ENCODE measurements at regions not wholly inside any gene's neighbourhood (a gene's known extent, or its start where the extent isn't known, plus 50 kb on each side); places are given as distances from the start of the nearest gene placed in this dataset.
A peak's percentile ranks its signal among the peaks of the same experiment; 100 is the strongest.

GRCh38 chr3:14304101-14305045, 98.0 kb upstream of the SLC6A6 start:
- no peak overlapping the region for H3K4me3 ChIP-seq (ENCODE audit: low read depth, low read length)
- DNase-seq (ENCODE audit: low read depth), result no peak
- TF ChIP-seq, protein P1, sequence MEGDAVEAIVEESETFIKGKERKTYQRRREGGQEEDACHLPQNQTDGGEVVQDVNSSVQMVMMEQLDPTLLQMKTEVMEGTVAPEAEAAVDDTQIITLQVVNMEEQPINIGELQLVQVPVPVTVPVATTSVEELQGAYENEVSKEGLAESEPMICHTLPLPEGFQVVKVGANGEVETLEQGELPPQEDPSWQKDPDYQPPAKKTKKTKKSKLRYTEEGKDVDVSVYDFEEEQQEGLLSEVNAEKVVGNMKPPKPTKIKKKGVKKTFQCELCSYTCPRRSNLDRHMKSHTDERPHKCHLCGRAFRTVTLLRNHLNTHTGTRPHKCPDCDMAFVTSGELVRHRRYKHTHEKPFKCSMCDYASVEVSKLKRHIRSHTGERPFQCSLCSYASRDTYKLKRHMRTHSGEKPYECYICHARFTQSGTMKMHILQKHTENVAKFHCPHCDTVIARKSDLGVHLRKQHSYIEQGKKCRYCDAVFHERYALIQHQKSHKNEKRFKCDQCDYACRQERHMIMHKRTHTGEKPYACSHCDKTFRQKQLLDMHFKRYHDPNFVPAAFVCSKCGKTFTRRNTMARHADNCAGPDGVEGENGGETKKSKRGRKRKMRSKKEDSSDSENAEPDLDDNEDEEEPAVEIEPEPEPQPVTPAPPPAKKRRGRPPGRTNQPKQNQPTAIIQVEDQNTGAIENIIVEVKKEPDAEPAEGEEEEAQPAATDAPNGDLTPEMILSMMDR (conservative IDR thresholded peaks at IDR 0.05; ENCODE audit: low read depth, low read length), result no peak

DNA sequence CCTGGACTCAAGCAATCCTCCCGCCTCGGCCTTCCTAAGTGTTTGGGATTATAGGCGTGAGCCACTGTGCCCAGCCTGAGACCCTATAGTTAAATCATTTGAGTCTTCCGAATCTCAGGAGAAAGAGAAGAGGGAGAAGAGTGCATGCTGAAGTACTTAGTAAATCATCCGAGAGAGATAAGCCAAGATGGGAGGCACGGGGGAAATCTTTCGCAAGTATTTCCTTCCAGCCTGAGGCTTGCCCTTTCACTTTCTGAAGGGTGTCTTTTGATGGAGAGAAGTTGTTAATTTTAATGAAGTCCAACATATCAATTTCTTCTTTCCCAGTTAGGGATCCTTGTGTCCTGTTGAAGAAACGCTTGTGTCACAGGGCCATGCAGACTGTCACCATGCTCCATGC, 97.1 kb upstream of the SLC6A6 start:
- H3K4me3 ChIP-seq (ENCODE audit: low read depth, low read length), result no peak overlapping the region
- TF ChIP-seq, protein P1 (conservative IDR thresholded peaks at IDR 0.05; ENCODE audit: low read depth, low read length), result no peak
- DNase-seq (ENCODE audit: low read depth), result peak; percentile 31

DNA sequence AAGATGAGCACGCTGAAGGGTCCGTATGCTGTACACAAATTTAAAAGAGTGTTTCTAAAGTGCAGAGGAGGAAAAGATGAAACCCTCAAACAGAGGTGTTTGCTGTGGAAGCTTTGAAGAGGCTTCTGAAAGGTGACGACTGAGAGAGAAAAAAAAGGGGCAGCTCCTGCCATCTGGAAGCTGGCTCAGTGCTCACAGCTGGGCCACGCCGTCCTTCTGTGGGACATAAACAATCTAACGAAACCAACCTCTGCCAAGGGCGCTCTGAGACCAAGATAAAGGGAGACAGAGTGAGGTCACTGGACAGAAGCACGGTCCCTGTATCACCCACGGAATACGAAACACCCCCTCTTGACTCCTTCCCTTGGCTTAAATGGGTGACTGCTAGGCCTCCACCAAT, 96.3 kb upstream of the SLC6A6 start:
- DNase-seq (ENCODE audit: low read depth), result no peak
- TF ChIP-seq, protein P1 (conservative IDR thresholded peaks at IDR 0.05; ENCODE audit: low read depth, low read length), result no peak

GRCh38 chr3:14307656-14308302, 94.6 kb upstream of the SLC6A6 start:
- no peak overlapping the region for H3K4me3 ChIP-seq (ENCODE audit: low read depth, low read length)
- no peak for DNase-seq (ENCODE audit: low read depth)
- TF ChIP-seq, protein P1 (conservative IDR thresholded peaks at IDR 0.05; ENCODE audit: low read depth, low read length), result no peak

More for the DNA sequence above, 96.3 kb upstream of the SLC6A6 start:
- no peak overlapping the region for H3K4me3 ChIP-seq (ENCODE audit: low read depth, low read length)

DNA sequence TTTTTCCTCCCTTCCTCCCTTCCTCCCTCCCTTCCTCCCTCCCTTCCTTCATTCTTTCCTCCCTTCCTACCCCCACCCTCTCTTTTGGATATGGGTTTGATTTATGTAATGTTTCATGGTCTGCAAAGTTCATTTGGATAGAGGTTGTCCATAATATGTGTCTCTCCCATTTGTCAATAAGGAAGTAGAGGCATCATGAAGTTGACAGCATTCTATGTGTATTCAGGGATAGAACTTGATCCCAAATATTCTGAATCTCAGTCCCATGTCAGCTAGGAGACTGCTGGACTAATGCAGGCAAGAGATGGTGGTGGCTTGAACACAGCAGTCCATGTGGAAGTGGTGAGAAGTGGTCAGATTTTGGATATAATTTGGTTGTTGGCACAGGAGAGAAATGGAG, 90.7 kb upstream of the SLC6A6 start:
- no peak overlapping the region for H3K4me3 ChIP-seq (ENCODE audit: low read depth, low read length)
- TF ChIP-seq, protein P1 (conservative IDR thresholded peaks at IDR 0.05; ENCODE audit: low read depth, low read length), result no peak
- DNase-seq (ENCODE audit: low read depth), result no peak

DNA sequence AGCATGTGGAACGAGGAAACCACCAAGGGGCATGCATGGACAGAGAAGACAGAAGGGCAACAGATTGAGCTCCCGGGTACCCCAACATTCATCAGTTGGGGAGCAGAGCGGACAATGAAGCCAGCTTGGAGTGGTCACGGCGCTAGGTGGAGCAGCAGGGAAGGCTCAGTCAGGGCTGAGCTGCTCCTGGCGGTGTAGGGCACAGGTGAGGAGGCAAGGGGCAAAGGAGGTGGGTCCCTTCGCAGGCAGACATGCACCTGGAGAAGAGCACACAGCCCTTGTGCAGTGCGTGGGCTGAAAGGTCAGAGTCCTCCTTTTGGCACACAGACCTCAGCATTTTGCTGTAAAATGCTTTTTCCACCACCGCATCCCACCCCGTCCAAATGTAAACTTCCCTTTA, 90.0 kb upstream of the SLC6A6 start:
- TF ChIP-seq, protein P1 (conservative IDR thresholded peaks at IDR 0.05; ENCODE audit: low read depth, low read length), result no peak
- H3K4me3 ChIP-seq (ENCODE audit: low read depth, low read length), result no peak overlapping the region
- DNase-seq (ENCODE audit: low read depth), result no peak
